DOHH2 (cell line): ENCODE measurements at regions not wholly inside any gene's neighbourhood (a gene's known extent, or its start where the extent isn't known, plus 50 kb on each side); places are given as distances from the start of the nearest gene placed in this dataset.

Experiments used
- CTCF ChIP-seq: fragments of 200-600 bp; sonication (generic); IDR thresholded peaks from one replicate; pipeline ENCODE4 v1.5.1; 2014; ENCODE audit warnings: antibody characterized with exemption, mild to moderate bottlenecking, low read depth, low read length; ENCODE audit not compliant: poor library complexity, severe bottlenecking
- EZH2phosphoT487 ChIP-seq: fragments of 200-600 bp; sonication (generic); IDR thresholded peaks from 2 replicates; pipeline ENCODE4 v1.6.1; 2017; ENCODE audit warnings: borderline replicate concordance, mild to moderate bottlenecking, antibody characterized with exemption, low read length, moderate library complexity, mixed read lengths

- TF ChIP-seq CTCF, result no peak
- no peak for TF ChIP-seq EZH2phosphoT487
Observed at GRCh38 chr1:36532810-36533401, 50.2 kb upstream of the CSF3R start.
